ENCODE measurements at regions not wholly inside any gene's neighbourhood (a gene's known extent, or its start where the extent isn't known, plus 50 kb on each side); places are given as distances from the start of the nearest gene placed in this dataset.

- H3K27ac Mint-ChIP-seq: no peak overlapping the region
- no peak for TF ChIP-seq CTCF (IDR thresholded peaks at IDR 0.05)
- no peak overlapping the region for H3K9ac ChIP-seq (ENCODE audit: insufficient read depth, low read length, poor library complexity, severe bottlenecking)
- intact Hi-C loops (cut with micrococcal nuclease): no loop called here
- no peaks in the 10 kb centered on the region for H3K9me3 Mint-ChIP-seq
- H3K4me1 ChIP-seq (ENCODE audit: control insufficient read depth in 1 of 2, insufficient read depth in 2 of 2, low read length in 2 of 2): no peaks in the 10 kb centered on the region
- no peak for DNase-seq
- no peak overlapping the region for H2AFZ ChIP-seq (ENCODE audit: insufficient read depth, low read depth, low read length, poor library complexity, severe bottlenecking)
- WGBS (ENCODE audit: insufficient coverage): 96% methylated on average over 7 of the region's 14 CpGs
- H3K4me1 Mint-ChIP-seq: peaks cover 2% of the 10 kb centered on the region
- no peaks in the 10 kb centered on the region for H3K36me3 Mint-ChIP-seq
- H3K79me2 ChIP-seq (ENCODE audit: insufficient read depth, low read length): no peaks in the 10 kb centered on the region
- H3K27me3 Mint-ChIP-seq (ENCODE audit: low read depth in 3 of 3): peaks cover 4 to 12% (median 7%) of the 10 kb centered on the region in 3 donors
- no peak overlapping the region for H3K4me2 ChIP-seq (replicated peaks; ENCODE audit: extremely low read depth, low read length, poor library complexity, severe bottlenecking)
- no peaks in the 10 kb centered on the region for H4K20me1 ChIP-seq (ENCODE audit: insufficient read depth, low read length)
- no peaks in the 10 kb centered on the region for H3K36me3 ChIP-seq (replicated peaks in 1 of 2; ENCODE audit: control insufficient read depth in 1 of 2, insufficient read depth in 2 of 2, low read length in 2 of 2)
- H3K4me3 ChIP-seq (replicated peaks in 1 of 3; ENCODE audit: low read depth in 2 of 3, low read length in 3 of 3): no peak overlapping the region
- H3K9me3 ChIP-seq (replicated peaks in 1 of 2; ENCODE audit: control insufficient read depth in 1 of 2, insufficient read depth in 1 of 2, low read length in 2 of 2): no peaks in the 10 kb centered on the region
- no peak overlapping the region for H3K4me3 Mint-ChIP-seq
- no peak overlapping the region for H3K27ac ChIP-seq (ENCODE audit: low read depth in 1 of 2, low read length in 2 of 2)
- peaks cover 3% of the 10 kb centered on the region in 2 donors for H3K27me3 ChIP-seq (ENCODE audit: control insufficient read depth in 2 of 2, insufficient read depth in 2 of 2, low read length in 2 of 2)
Observed at GRCh38 chr3:124562769-124563168, 167.5 kb upstream of the UMPS start.

GRCh38 chr3:124563376-124563775 lies 166.9 kb upstream of the UMPS start:
- H2AFZ ChIP-seq (ENCODE audit: insufficient read depth, low read depth, low read length, poor library complexity, severe bottlenecking): no peak overlapping the region
- no peaks in the 10 kb centered on the region for H3K36me3 Mint-ChIP-seq
- H3K4me1 ChIP-seq (ENCODE audit: control insufficient read depth in 1 of 2, insufficient read depth in 2 of 2, low read length in 2 of 2): no peaks in the 10 kb centered on the region
- no peak for DNase-seq
- H3K4me3 ChIP-seq (replicated peaks in 1 of 3; ENCODE audit: low read depth in 2 of 3, low read length in 3 of 3): no peak overlapping the region
- no peak for TF ChIP-seq CTCF (IDR thresholded peaks at IDR 0.05)
- no peaks in the 10 kb centered on the region for H4K20me1 ChIP-seq (ENCODE audit: insufficient read depth, low read length)
- no peaks in the 10 kb centered on the region for H3K36me3 ChIP-seq (replicated peaks in 1 of 2; ENCODE audit: control insufficient read depth in 1 of 2, insufficient read depth in 2 of 2, low read length in 2 of 2)
- H3K27ac Mint-ChIP-seq: no peak overlapping the region
- H3K9me3 Mint-ChIP-seq: no peaks in the 10 kb centered on the region
- H3K27me3 Mint-ChIP-seq (ENCODE audit: low read depth in 3 of 3): peaks cover 4 to 12% (median 5%) of the 10 kb centered on the region in 3 donors
- H3K27ac ChIP-seq (ENCODE audit: low read depth in 1 of 2, low read length in 2 of 2): no peak overlapping the region
- H3K4me1 Mint-ChIP-seq: peaks cover 2% of the 10 kb centered on the region
- no peak overlapping the region for H3K9ac ChIP-seq (ENCODE audit: insufficient read depth, low read length, poor library complexity, severe bottlenecking)
- no peaks in the 10 kb centered on the region for H3K79me2 ChIP-seq (ENCODE audit: insufficient read depth, low read length)
- intact Hi-C loops (cut with micrococcal nuclease): no loop called here
- H3K4me3 Mint-ChIP-seq: no peak overlapping the region
- 88% methylated on average over 1 of the region's 3 CpGs for WGBS (ENCODE audit: insufficient coverage)
- H3K9me3 ChIP-seq (replicated peaks in 1 of 2; ENCODE audit: control insufficient read depth in 1 of 2, insufficient read depth in 1 of 2, low read length in 2 of 2): no peaks in the 10 kb centered on the region
- H3K27me3 ChIP-seq (ENCODE audit: control insufficient read depth in 2 of 2, insufficient read depth in 2 of 2, low read length in 2 of 2): no peaks in the 10 kb centered on the region
- H3K4me2 ChIP-seq (replicated peaks; ENCODE audit: extremely low read depth, low read length, poor library complexity, severe bottlenecking): no peak overlapping the region

Data from CD14-positive monocyte (primary cell).